ENCODE measurements at regions not wholly inside any gene's neighbourhood (a gene's known extent, or its start where the extent isn't known, plus 50 kb on each side); places are given as distances from the start of the nearest gene placed in this dataset.

DNA sequence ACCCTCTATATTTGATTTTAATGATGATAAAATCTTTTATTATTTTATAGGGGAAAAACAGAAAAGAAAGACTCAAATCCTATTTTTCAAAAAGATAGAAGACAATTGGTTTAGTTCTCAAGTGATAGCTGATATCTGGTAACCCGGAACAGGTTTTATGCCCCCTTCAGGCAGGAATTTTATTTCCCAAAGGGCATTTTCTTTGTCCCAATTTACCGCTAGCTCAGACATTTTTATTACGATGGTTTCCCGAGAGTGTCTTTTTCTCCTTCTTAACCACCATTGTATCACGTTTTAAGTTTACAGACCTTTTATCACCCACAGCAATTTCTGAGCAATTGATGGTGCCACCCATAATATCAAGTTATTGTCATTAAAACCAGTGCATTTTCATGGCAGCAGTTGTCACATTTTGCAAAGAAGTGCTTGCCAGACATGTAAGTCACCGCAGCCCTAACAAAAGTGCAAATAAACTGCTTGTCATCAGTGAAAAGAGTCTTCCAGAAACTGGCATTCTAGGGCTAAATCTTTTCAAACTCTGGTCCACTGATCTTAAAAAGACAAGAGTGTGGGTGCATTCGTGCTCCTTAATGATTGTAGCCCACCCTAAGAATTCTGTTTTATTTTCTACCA lies 204.8 kb upstream of the VCX start:
- Histone ChIP-seq H3K79me2 (ENCODE audit: control insufficient read depth, low read length) (no peaks in the 10 kb centered on the region), H3K4me3 (ENCODE audit: low read length) (no peak overlapping the region), H3K36me3 (ENCODE audit: control insufficient read depth, low read length) (no peaks in the 10 kb centered on the region), H3K27me3 (ENCODE audit: control insufficient read depth, low read length) (no peaks in the 10 kb centered on the region), H3K4me2 (ENCODE audit: low read length) (no peak overlapping the region), H3K27ac (ENCODE audit: low read depth, low read length) (no peak overlapping the region), H3K9me2 (replicated peaks; ENCODE audit: control insufficient read depth, low read length) (no peaks in the 10 kb centered on the region), H3K4me1 (ENCODE audit: control insufficient read depth, low read length) (no peaks in the 10 kb centered on the region), H3K9me3 (ENCODE audit: control insufficient read depth, insufficient read depth, low read length) (no peaks in the 10 kb centered on the region), H4K20me1 (ENCODE audit: control insufficient read depth, insufficient read depth, low read depth, low read length) (no peaks in the 10 kb centered on the region), H3F3A (ENCODE audit: control insufficient read depth, insufficient read depth) (no peaks in the 10 kb centered on the region)
- no peak for TF ChIP-seq EZH2phosphoT487 (IDR thresholded peaks at IDR 0.05; ENCODE audit: borderline replicate concordance, low read length)
- TF ChIP-seq, protein P1, sequence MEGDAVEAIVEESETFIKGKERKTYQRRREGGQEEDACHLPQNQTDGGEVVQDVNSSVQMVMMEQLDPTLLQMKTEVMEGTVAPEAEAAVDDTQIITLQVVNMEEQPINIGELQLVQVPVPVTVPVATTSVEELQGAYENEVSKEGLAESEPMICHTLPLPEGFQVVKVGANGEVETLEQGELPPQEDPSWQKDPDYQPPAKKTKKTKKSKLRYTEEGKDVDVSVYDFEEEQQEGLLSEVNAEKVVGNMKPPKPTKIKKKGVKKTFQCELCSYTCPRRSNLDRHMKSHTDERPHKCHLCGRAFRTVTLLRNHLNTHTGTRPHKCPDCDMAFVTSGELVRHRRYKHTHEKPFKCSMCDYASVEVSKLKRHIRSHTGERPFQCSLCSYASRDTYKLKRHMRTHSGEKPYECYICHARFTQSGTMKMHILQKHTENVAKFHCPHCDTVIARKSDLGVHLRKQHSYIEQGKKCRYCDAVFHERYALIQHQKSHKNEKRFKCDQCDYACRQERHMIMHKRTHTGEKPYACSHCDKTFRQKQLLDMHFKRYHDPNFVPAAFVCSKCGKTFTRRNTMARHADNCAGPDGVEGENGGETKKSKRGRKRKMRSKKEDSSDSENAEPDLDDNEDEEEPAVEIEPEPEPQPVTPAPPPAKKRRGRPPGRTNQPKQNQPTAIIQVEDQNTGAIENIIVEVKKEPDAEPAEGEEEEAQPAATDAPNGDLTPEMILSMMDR (IDR thresholded peaks at IDR 0.05; ENCODE audit: low read depth, low read length, poor library complexity, severe bottlenecking): no peak

DNA sequence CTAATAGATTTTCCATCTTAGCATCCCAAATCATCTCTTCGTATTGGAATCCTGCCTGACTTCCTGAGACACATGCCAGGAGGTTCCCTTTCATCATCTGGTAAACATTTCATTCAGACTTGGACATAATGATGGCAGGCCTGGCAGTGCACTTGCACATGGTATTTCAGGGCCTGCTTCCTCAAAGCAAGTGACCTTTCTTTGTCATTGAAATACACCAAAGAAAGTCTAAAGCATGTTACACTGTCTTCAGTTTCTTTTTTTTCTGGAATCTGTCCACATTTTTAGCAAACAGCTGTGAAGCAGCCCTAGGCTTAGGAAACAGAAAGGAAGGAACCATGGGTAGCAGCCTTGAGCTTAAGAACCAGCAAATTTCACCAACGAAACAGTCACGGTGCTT lies 205.9 kb upstream of the VCX start:
- Histone ChIP-seq H3F3A (ENCODE audit: control insufficient read depth, insufficient read depth) (no peaks in the 10 kb centered on the region), H3K9me2 (replicated peaks; ENCODE audit: control insufficient read depth, low read length) (no peaks in the 10 kb centered on the region), H3K9me3 (ENCODE audit: control insufficient read depth, insufficient read depth, low read length) (no peaks in the 10 kb centered on the region), H3K4me1 (ENCODE audit: control insufficient read depth, low read length) (no peaks in the 10 kb centered on the region), H4K20me1 (ENCODE audit: control insufficient read depth, insufficient read depth, low read depth, low read length) (no peaks in the 10 kb centered on the region), H3K36me3 (ENCODE audit: control insufficient read depth, low read length) (no peaks in the 10 kb centered on the region), H3K79me2 (ENCODE audit: control insufficient read depth, low read length) (no peaks in the 10 kb centered on the region), H3K27me3 (ENCODE audit: control insufficient read depth, low read length) (no peaks in the 10 kb centered on the region), H3K4me3 (ENCODE audit: low read length) (no peak overlapping the region), H3K4me2 (ENCODE audit: low read length) (no peak overlapping the region), H3K27ac (ENCODE audit: low read depth, low read length) (no peak overlapping the region)
- TF ChIP-seq, protein P1 (IDR thresholded peaks at IDR 0.05; ENCODE audit: low read depth, low read length, poor library complexity, severe bottlenecking): no peak
- TF ChIP-seq EZH2phosphoT487 (IDR thresholded peaks at IDR 0.05; ENCODE audit: borderline replicate concordance, low read length): no peak

- no peaks in the 10 kb centered on the region for H3F3A ChIP-seq (ENCODE audit: control insufficient read depth, insufficient read depth)
- H3K4me2 ChIP-seq (ENCODE audit: low read length): no peak overlapping the region
- H3K27ac ChIP-seq (ENCODE audit: low read depth, low read length): no peak overlapping the region
- TF ChIP-seq, protein P1 (IDR thresholded peaks at IDR 0.05; ENCODE audit: low read depth, low read length, poor library complexity, severe bottlenecking): no peak
- no peaks in the 10 kb centered on the region for H4K20me1 ChIP-seq (ENCODE audit: control insufficient read depth, insufficient read depth, low read depth, low read length)
- no peaks in the 10 kb centered on the region for H3K36me3 ChIP-seq (ENCODE audit: control insufficient read depth, low read length)
- H3K9me2 ChIP-seq (replicated peaks; ENCODE audit: control insufficient read depth, low read length): no peaks in the 10 kb centered on the region
- H3K79me2 ChIP-seq (ENCODE audit: control insufficient read depth, low read length): no peaks in the 10 kb centered on the region
- H3K9me3 ChIP-seq (ENCODE audit: control insufficient read depth, insufficient read depth, low read length): no peaks in the 10 kb centered on the region
- no peaks in the 10 kb centered on the region for H3K4me1 ChIP-seq (ENCODE audit: control insufficient read depth, low read length)
- H3K4me3 ChIP-seq (ENCODE audit: low read length): no peak overlapping the region
- no peaks in the 10 kb centered on the region for H3K27me3 ChIP-seq (ENCODE audit: control insufficient read depth, low read length)
These were observed 207.4 kb upstream of the VCX start for GRCh38 chrX:7635604-7636003.

Measured in DOHH2 (cell line).